GM11168 (cell line): ENCODE measurements at regions not wholly inside any gene's neighbourhood (a gene's known extent, or its start where the extent isn't known, plus 50 kb on each side); places are given as distances from the start of the nearest gene placed in this dataset.

Experiments used
- in situ Hi-C: fragments of 300-500 bp; cut with MboI; formaldehyde crosslinking; loops from one replicate; pipeline ENCODE4 v1.12.0; 2022; ENCODE audit warnings: low sequenced_read_pairs; ENCODE audit not compliant: unreplicated experiment

GRCh38 chr6:132868057-132868456 lies 53.7 kb downstream of the RPS12 start:
- in situ Hi-C loops = no loop called here

DNA sequence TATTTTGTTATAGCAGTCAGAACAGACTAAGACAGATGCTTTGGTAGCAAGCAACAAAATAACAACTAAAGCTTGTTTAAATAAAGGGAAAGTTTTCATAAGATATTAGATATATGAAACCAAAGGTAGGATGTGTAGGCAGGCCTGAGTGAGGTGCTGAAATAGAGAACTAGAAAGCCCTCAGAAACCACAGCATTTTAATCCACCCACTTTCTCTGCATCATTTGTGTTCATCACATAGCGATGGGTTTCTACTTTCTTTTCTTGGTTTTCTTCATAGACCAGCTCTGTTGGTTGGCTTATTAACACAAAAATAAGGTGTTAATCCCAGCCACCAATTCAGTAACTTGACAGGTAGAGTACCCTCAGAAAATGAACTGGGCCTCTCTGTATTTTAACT lies 58.6 kb downstream of the RPS12 start:
- in situ Hi-C loops = no loop called here

DNA sequence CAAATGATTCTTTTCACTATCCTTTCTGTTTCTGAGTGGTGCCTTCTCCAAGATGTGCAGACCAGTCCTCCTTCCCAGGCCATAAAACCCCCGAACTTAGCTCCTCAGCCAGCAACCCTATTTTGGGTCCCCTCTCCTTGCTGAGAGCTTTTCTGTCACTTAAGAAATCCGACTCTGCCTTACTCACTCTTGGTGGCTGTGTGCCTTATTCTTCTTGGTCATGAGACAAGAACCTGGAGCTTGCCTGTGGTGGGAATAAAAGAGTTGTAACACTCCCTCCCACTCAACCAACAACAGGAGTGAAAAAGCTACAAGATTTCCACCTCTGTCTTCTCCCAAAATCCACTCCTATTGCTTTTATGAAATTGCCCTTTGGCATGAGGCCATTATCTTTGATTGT lies 62.6 kb downstream of the RPS12 start:
- in situ Hi-C loops = no loop called here

- in situ Hi-C loops = no loop called here
Measured at GRCh38 chr6:132887204-132887603, 72.8 kb downstream of the RPS12 start.

DNA sequence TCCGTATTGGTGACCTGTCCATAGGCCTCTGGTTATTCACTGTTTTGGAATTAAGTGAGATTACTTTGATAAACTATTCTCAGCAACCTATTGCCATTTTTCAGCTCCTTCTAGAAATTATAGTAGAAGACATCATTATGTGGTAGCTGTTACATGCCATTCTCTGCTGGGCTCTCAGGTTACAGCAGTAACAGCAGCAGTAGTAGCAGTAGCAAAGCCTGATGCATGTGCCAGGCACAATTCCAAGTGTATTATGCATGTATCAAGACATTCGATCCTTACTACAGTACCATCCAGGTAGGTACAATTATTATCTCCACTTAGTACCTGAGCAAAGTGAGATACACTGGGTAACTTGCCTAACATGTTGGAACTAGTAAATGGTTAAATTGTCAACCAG lies 74.3 kb downstream of the RPS12 start:
- in situ Hi-C loops = no loop called here

GRCh38 chr6:132892929-132893771 lies 78.8 kb downstream of the RPS12 start:
- in situ Hi-C loops = no loop called here

GRCh38 chr6:132893772-132894490 lies 79.6 kb downstream of the RPS12 start:
- in situ Hi-C loops = no loop called here

GRCh38 chr6:132898376-132898775 lies 84.0 kb downstream of the RPS12 start:
- in situ Hi-C loops = no loop called here

- in situ Hi-C loops = no loop called here
Measured at GRCh38 chr6:132900849-132901248, 86.5 kb downstream of the RPS12 start.

- in situ Hi-C loops = no loop called here
Measured at GRCh38 chr6:132902901-132903300, 88.5 kb downstream of the RPS12 start.

DNA sequence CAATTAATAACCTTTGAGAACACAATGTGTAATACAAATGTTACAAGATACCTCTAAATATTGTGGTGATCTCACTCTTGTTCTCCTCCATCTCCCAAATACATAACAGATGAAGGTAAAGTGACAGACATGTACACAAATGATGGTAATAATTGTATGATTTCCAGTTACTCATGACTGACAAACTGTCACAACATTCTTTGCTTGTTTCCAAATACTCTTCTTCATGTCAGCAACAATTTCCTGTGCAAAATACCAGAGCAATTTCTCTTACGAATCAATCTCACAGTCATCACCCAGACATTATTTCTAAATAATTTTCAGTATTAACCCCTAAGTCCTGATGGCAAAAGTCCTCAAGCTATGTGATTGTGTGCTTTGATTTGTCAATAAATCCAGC lies 92.9 kb downstream of the RPS12 start:
- in situ Hi-C loops = no loop called here

- in situ Hi-C loops = no loop called here
Measured at GRCh38 chr6:132907914-132908313, 93.5 kb downstream of the RPS12 start.

GRCh38 chr6:132909742-132910141 lies 95.4 kb downstream of the RPS12 start:
- in situ Hi-C loops = no loop called here

DNA sequence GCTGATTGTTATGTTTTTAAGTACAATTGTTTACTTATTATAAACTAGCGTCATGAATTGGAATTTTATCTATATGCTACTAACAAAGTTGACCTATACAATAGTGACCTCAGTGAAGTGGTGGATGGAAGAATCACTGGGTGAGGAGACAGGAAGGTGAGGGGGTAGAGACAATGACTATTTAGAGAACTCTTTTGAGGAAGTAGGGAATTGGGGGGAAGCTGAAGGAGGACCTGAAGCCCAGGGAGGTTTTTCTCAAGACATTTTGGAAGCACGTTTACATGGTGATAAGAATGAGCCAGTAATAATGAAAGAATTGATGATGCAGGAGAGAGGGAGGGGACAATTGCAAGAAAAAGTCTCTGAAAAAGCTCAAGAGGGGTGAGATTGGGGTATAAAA lies 96.4 kb downstream of the RPS12 start:
- in situ Hi-C loops = no loop called here

GRCh38 chr6:132919045-132919860 lies 104.9 kb downstream of the RPS12 start:
- in situ Hi-C loops = no loop called here

DNA sequence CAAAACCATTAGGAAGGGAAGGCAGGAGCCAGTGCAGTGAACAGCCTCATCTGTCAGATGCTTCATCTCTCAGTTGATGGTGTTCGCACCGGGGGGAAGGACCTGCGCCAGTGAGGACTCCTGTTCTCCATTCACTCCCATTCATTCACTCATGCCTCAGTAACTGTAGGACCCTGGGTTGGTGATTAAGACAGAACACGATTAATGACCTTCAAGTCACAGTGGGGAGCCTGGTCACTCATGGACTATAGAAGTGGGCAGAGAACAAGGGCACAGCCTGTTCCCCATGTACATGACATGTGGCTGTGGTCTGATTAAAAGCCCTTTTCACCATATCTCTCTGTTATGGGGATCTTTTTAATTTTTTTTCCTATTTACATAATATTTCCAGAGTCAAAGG lies 113.3 kb downstream of the RPS12 start:
- in situ Hi-C loops = no loop called here

DNA sequence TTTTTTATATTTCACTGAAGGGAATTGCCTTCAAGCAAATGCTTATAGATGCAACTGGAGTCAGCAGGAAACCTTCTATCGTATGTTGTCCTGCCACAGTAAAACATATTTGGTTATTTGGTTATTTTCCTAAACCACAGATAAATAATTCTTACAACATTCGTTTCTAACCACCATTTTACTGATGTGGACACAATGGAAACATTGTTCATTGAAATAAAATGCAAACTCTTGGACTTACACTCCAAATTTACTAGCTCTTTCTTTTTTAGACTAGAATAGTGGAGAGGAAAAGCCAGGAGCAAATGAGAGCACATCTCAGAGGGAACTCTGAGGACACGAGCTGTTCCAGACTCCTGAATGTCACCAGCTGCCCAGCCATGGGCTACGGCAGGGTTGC lies 114.8 kb downstream of the RPS12 start:
- in situ Hi-C loops = no loop called here

DNA sequence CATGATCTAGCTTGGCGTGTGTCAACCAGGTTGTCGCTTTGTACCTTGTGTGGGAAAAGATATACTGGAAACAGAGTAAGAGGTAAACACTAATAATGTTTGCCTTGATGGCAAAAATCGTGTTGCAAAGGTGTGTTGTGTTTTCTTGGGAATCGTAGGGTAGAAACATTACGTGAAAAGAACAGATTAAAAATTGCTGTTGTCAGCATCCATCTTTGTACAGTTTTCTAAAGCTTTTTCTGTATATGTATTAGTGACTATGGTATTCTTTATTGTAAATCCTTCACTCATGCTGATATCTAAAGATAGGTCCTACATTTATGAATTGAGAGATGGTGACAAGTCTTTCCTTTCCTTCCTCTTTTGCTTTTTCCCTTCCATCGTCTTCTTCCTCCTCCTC lies 116.9 kb downstream of the RPS12 start:
- in situ Hi-C loops = no loop called here

GRCh38 chr6:132931936-132932514 lies 117.7 kb downstream of the RPS12 start:
- in situ Hi-C loops = no loop called here

GRCh38 chr6:132932588-132932987 lies 118.2 kb downstream of the RPS12 start:
- in situ Hi-C loops = no loop called here

DNA sequence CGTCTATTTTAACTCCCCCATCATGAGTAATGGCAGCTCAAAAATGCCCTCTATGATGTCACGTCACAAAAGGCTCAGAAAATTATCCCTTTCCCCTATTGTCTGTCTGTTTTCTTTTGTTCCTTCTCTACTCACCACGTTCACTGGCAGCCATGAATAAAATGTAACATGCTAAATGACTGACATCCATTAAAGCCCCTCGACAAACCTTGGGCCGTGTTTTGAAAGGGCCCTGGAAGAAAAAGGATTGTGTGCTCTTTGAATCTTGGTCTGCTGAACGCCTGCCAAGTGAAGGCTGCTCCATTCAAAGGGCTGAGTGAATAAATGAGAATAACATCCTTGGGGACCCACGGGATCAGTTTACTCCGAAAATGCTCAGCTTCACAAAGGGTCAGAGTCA lies 118.7 kb downstream of the RPS12 start:
- in situ Hi-C loops = no loop called here
